DOHH2 (cell line): ENCODE measurements at regions not wholly inside any gene's neighbourhood (a gene's known extent, or its start where the extent isn't known, plus 50 kb on each side); places are given as distances from the start of the nearest gene placed in this dataset.

Experiments
- H3F3A ChIP-seq: fragments of 200-600 bp; sonication (generic), shearing (Covaris generic); 2 replicates; pipeline ENCODE4 v1.6.0; 2016; ENCODE audit warnings: antibody characterized with exemption, mild to moderate bottlenecking; ENCODE audit not compliant: control insufficient read depth, insufficient read depth
- H3K27ac ChIP-seq: fragments of 200-600 bp; sonication (generic); 2 replicates; pipeline ENCODE4 v1.5.1; 2014; ENCODE audit warnings: low read depth, mild to moderate bottlenecking, low read length, moderate library complexity
- H3K27me3 ChIP-seq: fragments of 200-600 bp; sonication (generic); 2 replicates; pipeline ENCODE4 v1.6.1; 2014; ENCODE audit warnings: mild to moderate bottlenecking, low read length, mixed read lengths; ENCODE audit not compliant: control insufficient read depth
- H3K36me3 ChIP-seq: fragments of 200-600 bp; sonication (generic); 2 replicates; pipeline ENCODE4 v1.6.1; 2014; ENCODE audit warnings: mild to moderate bottlenecking, low read length, moderate library complexity, mixed read lengths; ENCODE audit not compliant: control insufficient read depth
- H3K4me1 ChIP-seq: fragments of 200-600 bp; sonication (generic); 2 replicates; pipeline ENCODE4 v1.6.1; 2014; ENCODE audit warnings: mild to moderate bottlenecking, low read length, mixed read lengths; ENCODE audit not compliant: control insufficient read depth
- H3K4me2 ChIP-seq: fragments of 200-600 bp; sonication (generic); 2 replicates; pipeline ENCODE4 v1.6.0; 2014; ENCODE audit warnings: mild to moderate bottlenecking, low read length, moderate library complexity
- H3K4me3 ChIP-seq: fragments of 200-600 bp; sonication (generic); 2 replicates; pipeline ENCODE4 v1.5.1; 2014; ENCODE audit warnings: mild to moderate bottlenecking, low read length, mixed read lengths
- H3K79me2 ChIP-seq: fragments of 200-600 bp; sonication (generic); 2 replicates; pipeline ENCODE4 v1.6.1; 2014; ENCODE audit warnings: mild to moderate bottlenecking, low read length, mixed read lengths; ENCODE audit not compliant: control insufficient read depth
- H3K9me2 ChIP-seq: fragments of 200-600 bp; sonication (generic); replicated peaks from 2 replicates; pipeline ENCODE4 v1.6.1; 2014; ENCODE audit warnings: mild to moderate bottlenecking, low read length, mixed read lengths; ENCODE audit not compliant: control insufficient read depth
- H3K9me3 ChIP-seq: fragments of 200-600 bp; sonication (generic); 2 replicates; pipeline ENCODE4 v1.6.1; 2014; ENCODE audit warnings: antibody characterized with exemption, low read length, mixed read lengths; ENCODE audit not compliant: control insufficient read depth, insufficient read depth
- H4K20me1 ChIP-seq: fragments of 200-600 bp; sonication (generic); 2 replicates; pipeline ENCODE4 v1.6.0; 2014; ENCODE audit warnings: low read depth, mild to moderate bottlenecking, antibody characterized with exemption, low read length, moderate library complexity; ENCODE audit not compliant: control insufficient read depth, insufficient read depth
- CTCF ChIP-seq: fragments of 200-600 bp; sonication (generic); IDR thresholded peaks from one replicate; pipeline ENCODE4 v1.5.1; 2014; ENCODE audit warnings: antibody characterized with exemption, mild to moderate bottlenecking, low read depth, low read length; ENCODE audit not compliant: poor library complexity, severe bottlenecking
- EZH2phosphoT487 ChIP-seq: fragments of 200-600 bp; sonication (generic); IDR thresholded peaks from 2 replicates; pipeline ENCODE4 v1.6.1; 2017; ENCODE audit warnings: borderline replicate concordance, mild to moderate bottlenecking, antibody characterized with exemption, low read length, moderate library complexity, mixed read lengths

GRCh38 chr19:28869459-28869858 lies 343.5 kb downstream of the UQCRFS1 start:
- Histone ChIP-seq H3K36me3 (no peaks in the 10 kb centered on the region), H3K4me2 (no peak overlapping the region), H3K4me3 (no peak overlapping the region), H3K79me2 (no peaks in the 10 kb centered on the region), H3K4me1 (no peaks in the 10 kb centered on the region), H3K27ac (no peak overlapping the region), H3K9me3 (no peaks in the 10 kb centered on the region), H3F3A (no peaks in the 10 kb centered on the region), H4K20me1 (no peaks in the 10 kb centered on the region), H3K27me3 (no peaks in the 10 kb centered on the region), H3K9me2 (no peaks in the 10 kb centered on the region)
- no peak for TF ChIP-seq EZH2phosphoT487
- TF ChIP-seq CTCF = no peak

GRCh38 chr19:28868836-28869235 lies 344.1 kb downstream of the UQCRFS1 start:
- Histone ChIP-seq H3K9me3 (no peaks in the 10 kb centered on the region), H3F3A (no peaks in the 10 kb centered on the region), H3K79me2 (no peaks in the 10 kb centered on the region), H3K36me3 (no peaks in the 10 kb centered on the region), H3K4me1 (no peaks in the 10 kb centered on the region), H4K20me1 (no peaks in the 10 kb centered on the region), H3K27me3 (no peaks in the 10 kb centered on the region), H3K4me2 (no peak overlapping the region), H3K27ac (no peak overlapping the region), H3K4me3 (no peak overlapping the region), H3K9me2 (no peaks in the 10 kb centered on the region)
- TF ChIP-seq EZH2phosphoT487 (no peak), CTCF (no peak)

- no peaks in the 10 kb centered on the region for H3K36me3 ChIP-seq
- no peaks in the 10 kb centered on the region for H3K4me1 ChIP-seq
- no peaks in the 10 kb centered on the region for H4K20me1 ChIP-seq
- H3K4me3 ChIP-seq = no peak overlapping the region
- no peak for TF ChIP-seq EZH2phosphoT487
- TF ChIP-seq CTCF = no peak
- H3K9me3 ChIP-seq = no peaks in the 10 kb centered on the region
- no peaks in the 10 kb centered on the region for H3F3A ChIP-seq
- no peaks in the 10 kb centered on the region for H3K9me2 ChIP-seq
- no peaks in the 10 kb centered on the region for H3K79me2 ChIP-seq
- no peak overlapping the region for H3K4me2 ChIP-seq
- H3K27ac ChIP-seq = no peak overlapping the region
- H3K27me3 ChIP-seq = no peaks in the 10 kb centered on the region
Observed at GRCh38 chr19:28867978-28868377, 345.0 kb downstream of the UQCRFS1 start.
